ENCODE measurements at regions not wholly inside any gene's neighbourhood (a gene's known extent, or its start where the extent isn't known, plus 50 kb on each side); places are given as distances from the start of the nearest gene placed in this dataset.

- no peak for TF ChIP-seq EZH2 (IDR thresholded peaks at IDR 0.05; ENCODE audit: insufficient read depth, poor library complexity, severe bottlenecking)
- no peak for TF ChIP-seq EZH2phosphoT487 (IDR thresholded peaks at IDR 0.05; ENCODE audit: insufficient read depth, low read depth)
Observed at GRCh38 chr12:60830381-60830780, 1234.6 kb downstream of the SLC16A7 start.
